HG02840 (cell line): ENCODE measurements at regions not wholly inside any gene's neighbourhood (a gene's known extent, or its start where the extent isn't known, plus 50 kb on each side); places are given as distances from the start of the nearest gene placed in this dataset.

Experiments
- ATAC-seq: cut with Tn5 transposase; IDR thresholded peaks from one replicate; pipeline ENCODE4 v1.9.1; 2021; ENCODE audit warnings: mild to moderate bottlenecking, moderate library complexity, moderate number of reproducible peaks; ENCODE audit not compliant: unreplicated experiment, low FRiP score

GRCh38 chr14:42011221-42011620 is 404.5 kb downstream of the LRFN5 start:
- no peak for ATAC-seq

- ATAC-seq, result no peak
Measured at GRCh38 chr14:42004321-42004720, 397.6 kb downstream of the LRFN5 start.

GRCh38 chr14:42002141-42002540 is 395.5 kb downstream of the LRFN5 start:
- ATAC-seq, result no peak

- ATAC-seq, result no peak
Measured at GRCh38 chr14:42001431-42001830, 394.8 kb downstream of the LRFN5 start.

GRCh38 chr14:42000450-42000849 is 393.8 kb downstream of the LRFN5 start:
- ATAC-seq, result no peak

GRCh38 chr14:41993687-41994086 is 387.0 kb downstream of the LRFN5 start:
- ATAC-seq, result no peak

GRCh38 chr14:41986700-41987099 is 380.0 kb downstream of the LRFN5 start:
- ATAC-seq, result no peak

- ATAC-seq, result no peak
Measured at GRCh38 chr14:41986083-41986645, 379.5 kb downstream of the LRFN5 start.

- no peak for ATAC-seq
Measured at GRCh38 chr14:41973178-41973577, 366.5 kb downstream of the LRFN5 start.

GRCh38 chr14:41972531-41972930 is 365.9 kb downstream of the LRFN5 start:
- no peak for ATAC-seq

GRCh38 chr14:41960281-41960680 is 353.6 kb downstream of the LRFN5 start:
- no peak for ATAC-seq

- no peak for ATAC-seq
Measured at GRCh38 chr14:41957459-41957858, 350.8 kb downstream of the LRFN5 start.
